DOHH2 (cell line): ENCODE measurements at regions not wholly inside any gene's neighbourhood (a gene's known extent, or its start where the extent isn't known, plus 50 kb on each side); places are given as distances from the start of the nearest gene placed in this dataset.

ENCODE experiments used
- H3F3A ChIP-seq: fragments of 200-600 bp; sonication (generic), shearing (Covaris generic); 2 replicates; pipeline ENCODE4 v1.6.0; 2016; ENCODE audit warnings: antibody characterized with exemption, mild to moderate bottlenecking; ENCODE audit not compliant: control insufficient read depth, insufficient read depth
- H3K27ac ChIP-seq: fragments of 200-600 bp; sonication (generic); 2 replicates; pipeline ENCODE4 v1.5.1; 2014; ENCODE audit warnings: low read depth, mild to moderate bottlenecking, low read length, moderate library complexity
- H3K27me3 ChIP-seq: fragments of 200-600 bp; sonication (generic); 2 replicates; pipeline ENCODE4 v1.6.1; 2014; ENCODE audit warnings: mild to moderate bottlenecking, low read length, mixed read lengths; ENCODE audit not compliant: control insufficient read depth
- H3K36me3 ChIP-seq: fragments of 200-600 bp; sonication (generic); 2 replicates; pipeline ENCODE4 v1.6.1; 2014; ENCODE audit warnings: mild to moderate bottlenecking, low read length, moderate library complexity, mixed read lengths; ENCODE audit not compliant: control insufficient read depth
- H3K4me1 ChIP-seq: fragments of 200-600 bp; sonication (generic); 2 replicates; pipeline ENCODE4 v1.6.1; 2014; ENCODE audit warnings: mild to moderate bottlenecking, low read length, mixed read lengths; ENCODE audit not compliant: control insufficient read depth
- H3K4me2 ChIP-seq: fragments of 200-600 bp; sonication (generic); 2 replicates; pipeline ENCODE4 v1.6.0; 2014; ENCODE audit warnings: mild to moderate bottlenecking, low read length, moderate library complexity
- H3K4me3 ChIP-seq: fragments of 200-600 bp; sonication (generic); 2 replicates; pipeline ENCODE4 v1.5.1; 2014; ENCODE audit warnings: mild to moderate bottlenecking, low read length, mixed read lengths
- H3K79me2 ChIP-seq: fragments of 200-600 bp; sonication (generic); 2 replicates; pipeline ENCODE4 v1.6.1; 2014; ENCODE audit warnings: mild to moderate bottlenecking, low read length, mixed read lengths; ENCODE audit not compliant: control insufficient read depth
- H3K9me2 ChIP-seq: fragments of 200-600 bp; sonication (generic); replicated peaks from 2 replicates; pipeline ENCODE4 v1.6.1; 2014; ENCODE audit warnings: mild to moderate bottlenecking, low read length, mixed read lengths; ENCODE audit not compliant: control insufficient read depth
- H3K9me3 ChIP-seq: fragments of 200-600 bp; sonication (generic); 2 replicates; pipeline ENCODE4 v1.6.1; 2014; ENCODE audit warnings: antibody characterized with exemption, low read length, mixed read lengths; ENCODE audit not compliant: control insufficient read depth, insufficient read depth
- H4K20me1 ChIP-seq: fragments of 200-600 bp; sonication (generic); 2 replicates; pipeline ENCODE4 v1.6.0; 2014; ENCODE audit warnings: low read depth, mild to moderate bottlenecking, antibody characterized with exemption, low read length, moderate library complexity; ENCODE audit not compliant: control insufficient read depth, insufficient read depth
- EZH2phosphoT487 ChIP-seq: fragments of 200-600 bp; sonication (generic); IDR thresholded peaks from 2 replicates; pipeline ENCODE4 v1.6.1; 2017; ENCODE audit warnings: borderline replicate concordance, mild to moderate bottlenecking, antibody characterized with exemption, low read length, moderate library complexity, mixed read lengths
- TF ChIP-seq, protein P1 (sequence below): fragments of 200-600 bp; sonication (generic); IDR thresholded peaks from one replicate; pipeline ENCODE4 v1.5.1; 2014; ENCODE audit warnings: antibody characterized with exemption, mild to moderate bottlenecking, low read depth, low read length; ENCODE audit not compliant: poor library complexity, severe bottlenecking

- Histone ChIP-seq H4K20me1 (no peaks in the 10 kb centered on the region), H3K36me3 (no peaks in the 10 kb centered on the region), H3K27me3 (no peaks in the 10 kb centered on the region), H3K4me2 (no peak overlapping the region), H3K4me3 (no peak overlapping the region), H3F3A (no peaks in the 10 kb centered on the region), H3K9me2 (no peaks in the 10 kb centered on the region), H3K4me1 (no peaks in the 10 kb centered on the region), H3K79me2 (no peaks in the 10 kb centered on the region), H3K27ac (no peak overlapping the region), H3K9me3 (0 out of 2 replicates have a peak, but pooled peaks cover 3% of the 10 kb centered on the region)
- TF ChIP-seq, protein P1, sequence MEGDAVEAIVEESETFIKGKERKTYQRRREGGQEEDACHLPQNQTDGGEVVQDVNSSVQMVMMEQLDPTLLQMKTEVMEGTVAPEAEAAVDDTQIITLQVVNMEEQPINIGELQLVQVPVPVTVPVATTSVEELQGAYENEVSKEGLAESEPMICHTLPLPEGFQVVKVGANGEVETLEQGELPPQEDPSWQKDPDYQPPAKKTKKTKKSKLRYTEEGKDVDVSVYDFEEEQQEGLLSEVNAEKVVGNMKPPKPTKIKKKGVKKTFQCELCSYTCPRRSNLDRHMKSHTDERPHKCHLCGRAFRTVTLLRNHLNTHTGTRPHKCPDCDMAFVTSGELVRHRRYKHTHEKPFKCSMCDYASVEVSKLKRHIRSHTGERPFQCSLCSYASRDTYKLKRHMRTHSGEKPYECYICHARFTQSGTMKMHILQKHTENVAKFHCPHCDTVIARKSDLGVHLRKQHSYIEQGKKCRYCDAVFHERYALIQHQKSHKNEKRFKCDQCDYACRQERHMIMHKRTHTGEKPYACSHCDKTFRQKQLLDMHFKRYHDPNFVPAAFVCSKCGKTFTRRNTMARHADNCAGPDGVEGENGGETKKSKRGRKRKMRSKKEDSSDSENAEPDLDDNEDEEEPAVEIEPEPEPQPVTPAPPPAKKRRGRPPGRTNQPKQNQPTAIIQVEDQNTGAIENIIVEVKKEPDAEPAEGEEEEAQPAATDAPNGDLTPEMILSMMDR: no peak
- no peak for TF ChIP-seq EZH2phosphoT487
Observed at GRCh38 chr14:82725213-82725612, 1191.6 kb upstream of the SEL1L start.

DNA sequence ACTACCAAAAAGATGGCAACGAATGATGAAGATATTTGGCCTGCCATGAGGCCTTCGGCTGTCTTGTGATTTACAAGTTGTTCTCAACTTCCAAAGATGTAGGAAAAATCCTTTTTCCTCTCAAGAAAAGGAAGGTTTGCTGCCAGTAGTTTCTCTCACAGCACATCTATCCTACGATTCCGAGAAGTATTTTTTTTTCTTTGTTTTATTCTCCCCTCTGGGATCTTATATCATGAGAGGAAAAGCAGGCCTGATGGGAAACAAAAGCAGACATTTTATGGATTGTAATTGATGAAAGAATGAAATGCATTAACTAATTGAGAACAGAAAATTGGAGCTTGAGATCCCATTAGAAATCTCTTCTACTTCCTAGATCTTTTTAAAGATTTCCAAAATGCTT lies 1197.9 kb upstream of the SEL1L start:
- no peaks in the 10 kb centered on the region for H3K79me2 ChIP-seq
- H3K27ac ChIP-seq: no peak overlapping the region
- no peaks in the 10 kb centered on the region for H3K4me1 ChIP-seq
- no peaks in the 10 kb centered on the region for H4K20me1 ChIP-seq
- TF ChIP-seq, protein P1: no peak
- no peak for TF ChIP-seq EZH2phosphoT487
- no peak overlapping the region for H3K4me2 ChIP-seq
- H3K9me3 ChIP-seq: no peaks in the 10 kb centered on the region
- no peaks in the 10 kb centered on the region for H3K27me3 ChIP-seq
- no peaks in the 10 kb centered on the region for H3F3A ChIP-seq
- H3K9me2 ChIP-seq: no peaks in the 10 kb centered on the region
- H3K36me3 ChIP-seq: no peaks in the 10 kb centered on the region
- no peak overlapping the region for H3K4me3 ChIP-seq

- Histone ChIP-seq H3K36me3 (no peaks in the 10 kb centered on the region), H3K4me1 (no peaks in the 10 kb centered on the region), H3K4me3 (no peak overlapping the region), H3K27ac (no peak overlapping the region), H3K27me3 (no peaks in the 10 kb centered on the region), H3K9me3 (no peaks in the 10 kb centered on the region), H4K20me1 (no peaks in the 10 kb centered on the region), H3K9me2 (no peaks in the 10 kb centered on the region), H3K79me2 (no peaks in the 10 kb centered on the region), H3F3A (no peaks in the 10 kb centered on the region), H3K4me2 (no peak overlapping the region)
- TF ChIP-seq, protein P1: no peak
- TF ChIP-seq EZH2phosphoT487: no peak
Observed at GRCh38 chr14:82740547-82740946, 1206.9 kb upstream of the SEL1L start.

DNA sequence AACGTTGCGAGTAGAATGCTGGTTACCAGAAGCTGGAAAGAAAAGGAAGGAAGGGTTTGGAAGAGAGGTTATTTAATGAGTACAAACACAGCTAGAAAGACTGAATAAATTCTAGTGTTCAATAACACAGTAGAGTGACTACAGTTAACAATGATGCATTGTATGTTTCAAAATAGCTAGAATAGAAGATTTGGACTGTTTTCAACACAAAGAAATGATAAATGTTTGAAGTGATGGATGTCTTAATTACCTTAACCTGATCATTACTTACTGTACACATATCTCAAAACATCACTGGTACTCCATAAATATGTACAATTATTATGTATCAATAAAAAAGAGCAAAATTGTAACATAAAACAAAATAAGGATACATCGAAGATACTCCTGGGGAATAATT lies 1221.8 kb upstream of the SEL1L start:
- no peak overlapping the region for H3K4me2 ChIP-seq
- no peaks in the 10 kb centered on the region for H3K9me2 ChIP-seq
- no peak overlapping the region for H3K27ac ChIP-seq
- no peaks in the 10 kb centered on the region for H3K27me3 ChIP-seq
- H3K4me1 ChIP-seq: no peaks in the 10 kb centered on the region
- no peaks in the 10 kb centered on the region for H3F3A ChIP-seq
- no peaks in the 10 kb centered on the region for H3K36me3 ChIP-seq
- H3K79me2 ChIP-seq: no peaks in the 10 kb centered on the region
- TF ChIP-seq, protein P1: no peak
- no peak for TF ChIP-seq EZH2phosphoT487
- no peak overlapping the region for H3K4me3 ChIP-seq
- no peaks in the 10 kb centered on the region for H4K20me1 ChIP-seq
- H3K9me3 ChIP-seq: no peaks in the 10 kb centered on the region
